CD4-positive, CD25-positive, alpha-beta regulatory T cell (primary cell): ENCODE measurements at regions not wholly inside any gene's neighbourhood (a gene's known extent, or its start where the extent isn't known, plus 50 kb on each side); places are given as distances from the start of the nearest gene placed in this dataset.
"Not testable (repeated sequence)": the region's sequence is repeated elsewhere in the genome, so short reads cannot be mapped to it uniquely, and the experiment has no call there.

Source experiments
- ATAC-seq, 2 donors: fragments of 150-1000 bp; cut with Tn5 transposase; one replicate each; pipeline ENCODE4 v1.10.0; 2021; ENCODE audit warnings: low read depth in 2 of 2, moderate number of reproducible peaks in 2 of 2, moderate library complexity in 1 of 2
- DNase-seq, 3 donors: peaks; one replicate each; pipeline versions ENCODE4 v3.0.0 to v3.0.0-alpha.2; 2012 to 2022; ENCODE audit warnings: mixed read lengths in 1 of 3
- H3K27ac ChIP-seq: one replicate; pipeline ENCODE4 v1.7.0; 2013; ENCODE audit warnings: mild to moderate bottlenecking, low read length; ENCODE audit not compliant: insufficient read depth, poor library complexity, severe bottlenecking
- H3K27me3 ChIP-seq: one replicate; pipeline ENCODE4 v1.7.0; 2013; ENCODE audit warnings: low read length; ENCODE audit not compliant: control insufficient read depth, insufficient read depth
- H3K36me3 ChIP-seq: one replicate; pipeline ENCODE4 v1.7.0; 2013; ENCODE audit warnings: mild to moderate bottlenecking, low read length, moderate library complexity; ENCODE audit not compliant: control insufficient read depth, insufficient read depth
- H3K4me1 ChIP-seq: 2 replicates; pipeline ENCODE4 v1.7.0; 2013; ENCODE audit warnings: mild to moderate bottlenecking, low read length; ENCODE audit not compliant: insufficient read depth, control insufficient read depth, poor library complexity, severe bottlenecking
- H3K4me3 ChIP-seq: one replicate; pipeline ENCODE4 v1.7.0; 2013; ENCODE audit warnings: low read depth, mild to moderate bottlenecking, low read length, moderate library complexity
- H3K9me3 ChIP-seq, 2 experiments: 1 replicate in 1 of 2; 2 replicates in 1 of 2; pipeline ENCODE4 v1.7.0; 2013; ENCODE audit warnings: low read length in 2 of 2, mild to moderate bottlenecking in 1 of 2, moderate library complexity in 1 of 2; ENCODE audit not compliant: control insufficient read depth in 2 of 2
- H3K27ac Mint-ChIP-seq, 3 donors: one replicate each; pipeline ENCODE4 v1.8.0; 2020 to 2022; ENCODE audit warnings: mild to moderate bottlenecking in 3 of 3, mixed read lengths in 3 of 3, moderate library complexity in 2 of 3
- H3K27me3 Mint-ChIP-seq: one replicate; pipeline ENCODE4 v1.8.0; 2022; ENCODE audit warnings: mild to moderate bottlenecking, mixed read lengths
- H3K36me3 Mint-ChIP-seq: one replicate; pipeline ENCODE4 v1.8.0; 2020; ENCODE audit warnings: mixed read lengths
- H3K4me1 Mint-ChIP-seq, 4 donors: one replicate each; pipeline ENCODE4 v1.8.0; 2020 to 2022; ENCODE audit warnings: mixed read lengths in 4 of 4, mild to moderate bottlenecking in 1 of 4
- H3K4me3 Mint-ChIP-seq, 4 donors: one replicate each; pipeline ENCODE4 v1.8.0; 2020 to 2022; ENCODE audit warnings: mild to moderate bottlenecking in 4 of 4, mixed read lengths in 4 of 4, moderate library complexity in 3 of 4
- H3K9me3 Mint-ChIP-seq, 7 donors: one replicate each; pipeline ENCODE4 v1.8.0; 2020 to 2022; ENCODE audit warnings: mixed read lengths in 7 of 7, mild to moderate bottlenecking in 3 of 7, moderate library complexity in 2 of 7

DNA sequence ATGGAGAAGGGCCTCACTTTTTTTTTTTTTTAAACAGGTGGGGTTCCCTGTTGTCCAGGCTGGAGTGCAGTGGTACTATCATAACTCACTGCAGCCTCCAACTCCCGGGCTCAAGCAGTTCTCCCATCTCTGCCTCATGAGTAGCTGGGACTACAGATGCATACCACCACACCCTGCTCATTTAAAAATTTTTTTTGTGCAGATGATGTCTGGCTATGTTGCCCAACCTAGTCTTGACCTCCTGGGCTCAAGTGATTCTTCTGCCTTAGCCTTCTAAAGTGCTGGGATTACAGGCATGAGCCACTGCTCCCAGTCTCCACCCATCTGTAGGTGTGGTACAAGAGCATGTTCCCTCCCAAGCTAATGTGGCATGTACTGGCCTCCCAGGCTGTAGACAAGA is 380.6 kb upstream of the AMELY start:
- no peaks in the 10 kb centered on the region for H3K9me3 ChIP-seq
- no peaks in the 10 kb centered on the region for H3K27me3 Mint-ChIP-seq
- DNase-seq (no peak), ATAC-seq (no peak)
- H3K36me3 ChIP-seq: no peaks in the 10 kb centered on the region
- H3K4me1 Mint-ChIP-seq: peaks cover 0 to 23% (median 7%) of the 10 kb centered on the region in 4 donors
- peaks cover 9% of the 10 kb centered on the region for H3K4me1 ChIP-seq
- no peaks in the 10 kb centered on the region for H3K9me3 Mint-ChIP-seq
- no peaks in the 10 kb centered on the region for H3K36me3 Mint-ChIP-seq
- H3K4me3 Mint-ChIP-seq: no peak overlapping the region
- H3K27ac ChIP-seq: no peak overlapping the region
- no peak overlapping the region for H3K4me3 ChIP-seq
- H3K27me3 ChIP-seq: no peaks in the 10 kb centered on the region
- H3K27ac Mint-ChIP-seq: peak overlapping the region in 1 of 3 donors; percentile 96

DNA sequence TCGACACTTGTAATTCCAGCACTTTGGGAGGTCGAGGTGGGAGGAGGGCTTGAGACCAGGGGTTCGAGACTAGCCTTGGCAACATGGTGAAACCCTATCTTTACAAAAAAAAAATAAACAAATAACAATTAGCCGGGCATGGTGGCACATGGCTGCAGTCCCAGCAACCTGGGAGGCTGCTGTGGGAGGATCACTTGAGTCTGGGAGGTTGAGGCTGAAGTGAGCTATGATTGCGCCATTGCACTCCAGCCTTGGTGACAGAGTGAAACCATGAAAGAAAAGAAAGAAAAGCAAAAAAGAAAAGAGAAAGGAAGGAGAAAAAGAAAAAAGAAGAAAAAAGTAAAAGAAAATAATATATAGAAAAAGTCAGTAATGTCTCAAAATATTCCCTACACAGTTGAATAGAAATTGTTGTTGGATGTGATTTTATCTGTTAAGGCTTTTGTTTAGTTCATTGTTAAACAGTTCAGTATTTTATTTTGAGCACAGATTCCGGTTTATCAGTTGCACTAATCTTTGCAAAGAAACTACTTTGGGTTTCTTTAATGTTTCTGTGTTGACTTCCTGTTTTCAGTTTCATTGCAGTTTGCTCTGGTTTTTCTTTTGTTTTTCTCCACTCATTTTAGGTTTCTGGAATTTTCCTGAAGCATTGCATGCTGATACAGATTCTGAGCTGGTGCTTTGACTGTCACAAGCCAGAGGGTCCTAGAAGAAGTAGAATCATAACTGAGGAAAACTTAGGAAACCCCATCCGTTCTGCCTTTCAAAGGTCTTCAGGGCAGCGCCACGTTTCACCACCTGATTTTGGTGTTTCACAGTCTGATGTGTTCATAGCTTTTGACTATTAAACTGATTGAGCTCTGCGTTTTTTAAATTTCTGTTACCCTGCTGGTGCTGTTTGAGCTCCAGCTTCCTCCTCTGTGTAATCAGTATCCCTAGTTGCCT is 378.6 kb upstream of the AMELY start:
- Mint-ChIP-seq H3K36me3 (no peaks in the 10 kb centered on the region), H3K27ac (peak overlapping the region in 1 of 3 donors; percentile 96), H3K4me1 (peaks cover 0 to 28% (median 6%) of the 10 kb centered on the region in 4 donors), H3K9me3 (no peaks in the 10 kb centered on the region), H3K27me3 (no peaks in the 10 kb centered on the region), H3K4me3 (peak overlapping the region in 1 of 4 donors; percentile 95)
- H3K27me3 ChIP-seq: no peaks in the 10 kb centered on the region
- H3K4me3 ChIP-seq: peak overlapping the region; percentile 76
- no peak for DNase-seq
- peak overlapping the region; percentile 57 for H3K27ac ChIP-seq
- H3K36me3 ChIP-seq: peaks cover 4% of the 10 kb centered on the region
- H3K9me3 ChIP-seq: no peaks in the 10 kb centered on the region
- peak; percentile 62 for ATAC-seq
- peaks cover 9% of the 10 kb centered on the region for H3K4me1 ChIP-seq

DNA sequence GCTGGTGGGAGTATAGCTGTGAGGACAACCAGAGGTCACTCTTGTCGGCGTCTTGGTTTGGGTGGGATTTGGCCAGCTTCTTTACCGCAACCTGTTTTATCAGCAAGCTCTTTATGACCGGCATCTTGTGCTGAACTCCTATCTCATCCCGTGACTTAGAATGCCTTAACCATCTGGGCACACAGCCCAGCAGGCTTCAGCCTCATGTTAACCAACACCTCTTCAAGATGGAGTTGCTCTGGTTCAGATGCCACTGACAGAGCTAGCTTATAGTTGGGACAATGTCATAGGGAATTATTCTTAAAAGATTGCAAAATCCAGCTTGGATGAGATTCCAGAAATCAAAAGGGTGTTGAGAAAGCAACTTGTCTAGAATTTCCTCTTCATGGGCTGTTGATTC is 377.1 kb upstream of the AMELY start:
- H3K4me1 ChIP-seq: peaks cover 13% of the 10 kb centered on the region
- peak overlapping the region; percentile 57 for H3K27ac ChIP-seq
- no peaks in the 10 kb centered on the region for H3K36me3 Mint-ChIP-seq
- H3K4me3 ChIP-seq: no peak overlapping the region
- H3K36me3 ChIP-seq: peaks cover 9% of the 10 kb centered on the region
- no peak for ATAC-seq
- no peaks in the 10 kb centered on the region for H3K27me3 Mint-ChIP-seq
- peaks cover 0 to 36% (median 8%) of the 10 kb centered on the region in 4 donors for H3K4me1 Mint-ChIP-seq
- DNase-seq: no peak
- no peaks in the 10 kb centered on the region for H3K9me3 ChIP-seq
- H3K27ac Mint-ChIP-seq: no peak overlapping the region
- H3K4me3 Mint-ChIP-seq: no peak overlapping the region
- H3K27me3 ChIP-seq: no peaks in the 10 kb centered on the region
- H3K9me3 Mint-ChIP-seq: no peaks in the 10 kb centered on the region

DNA sequence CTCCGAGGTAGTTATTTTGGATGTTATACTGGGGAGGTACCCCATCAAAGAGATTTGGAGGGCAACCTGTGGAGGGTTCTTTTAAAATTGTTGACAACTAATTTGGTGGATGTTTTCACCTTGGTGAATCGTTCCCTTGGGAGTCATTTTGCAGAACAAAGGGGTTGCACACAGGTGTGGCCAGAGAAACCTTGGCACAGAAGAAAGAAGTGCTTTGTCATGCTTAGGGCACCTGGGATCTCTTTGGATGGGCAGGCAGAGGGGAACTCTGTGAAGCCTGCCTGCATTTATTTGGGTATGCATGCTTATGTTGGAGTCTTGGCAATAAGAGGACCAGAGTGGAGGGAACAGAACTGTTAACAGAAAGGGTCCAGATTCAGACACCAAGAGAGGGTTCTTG is 376.4 kb upstream of the AMELY start:
- H3K27me3 Mint-ChIP-seq, H3K4me3 Mint-ChIP-seq, DNase-seq, H3K36me3 ChIP-seq, H3K9me3 ChIP-seq, H3K27ac ChIP-seq, H3K36me3 Mint-ChIP-seq, H3K4me3 ChIP-seq, H3K9me3 Mint-ChIP-seq, H3K27me3 ChIP-seq, ATAC-seq: not testable (repeated sequence)
- H3K4me1 Mint-ChIP-seq: peaks cover 0 to 39% (median 10%) of the 10 kb centered on the region in 4 donors
- peak overlapping the region in 1 of 3 donors; percentile 76 for H3K27ac Mint-ChIP-seq
- H3K4me1 ChIP-seq: peaks cover 17% of the 10 kb centered on the region

GRCh38 chrY:7285388-7285787 is 373.8 kb upstream of the AMELY start:
- DNase-seq: no peak
- Mint-ChIP-seq H3K9me3 (no peaks in the 10 kb centered on the region), H3K36me3 (no peaks in the 10 kb centered on the region), H3K27ac (no peak overlapping the region), H3K4me3 (no peak overlapping the region), H3K27me3 (no peaks in the 10 kb centered on the region), H3K4me1 (peaks cover 0 to 33% (median 8%) of the 10 kb centered on the region in 4 donors)
- Histone ChIP-seq H3K27me3 (no peaks in the 10 kb centered on the region), H3K27ac (no peak overlapping the region), H3K4me1 (peaks cover 14% of the 10 kb centered on the region), H3K4me3 (no peak overlapping the region), H3K36me3 (peaks cover 12% of the 10 kb centered on the region), H3K9me3 (no peaks in the 10 kb centered on the region)
- ATAC-seq: no peak

DNA sequence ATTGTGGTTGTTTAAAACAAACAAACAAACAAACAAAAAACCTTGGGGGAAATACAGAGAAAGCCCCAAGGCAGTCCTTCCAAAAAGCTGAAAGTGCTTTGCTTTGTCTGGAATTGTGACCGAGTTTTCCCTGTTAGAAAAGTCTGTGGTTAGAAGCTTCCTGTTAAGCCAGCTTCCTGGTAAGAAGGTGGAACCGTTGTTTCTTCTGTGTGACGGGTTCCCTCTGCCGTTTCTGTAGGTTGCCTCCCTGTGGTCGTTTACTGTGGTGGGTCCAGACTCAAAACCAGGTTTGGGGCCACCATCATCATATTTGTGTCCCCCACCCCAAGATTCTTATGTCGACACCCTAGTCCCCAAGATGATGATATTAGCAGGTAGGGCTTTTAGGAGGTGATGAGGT is 371.4 kb upstream of the AMELY start:
- ATAC-seq: peak in 1 of 2 donors; percentile 45
- H3K27me3 Mint-ChIP-seq: no peaks in the 10 kb centered on the region
- H3K4me3 Mint-ChIP-seq: peak overlapping the region in 1 of 4 donors; percentile 74
- peak overlapping the region in 1 of 3 donors; percentile 71 for H3K27ac Mint-ChIP-seq
- H3K9me3 Mint-ChIP-seq: no peaks in the 10 kb centered on the region
- DNase-seq: no peak
- H3K9me3 ChIP-seq: no peaks in the 10 kb centered on the region
- peaks cover 0 to 38% (median 13%) of the 10 kb centered on the region in 4 donors for H3K4me1 Mint-ChIP-seq
- no peak overlapping the region for H3K27ac ChIP-seq
- peak overlapping the region; percentile 48 for H3K4me3 ChIP-seq
- H3K4me1 ChIP-seq: peaks cover 8% of the 10 kb centered on the region
- peaks cover 12% of the 10 kb centered on the region for H3K36me3 ChIP-seq
- no peaks in the 10 kb centered on the region for H3K27me3 ChIP-seq
- H3K36me3 Mint-ChIP-seq: no peaks in the 10 kb centered on the region

- not testable (repeated sequence) for H3K27ac ChIP-seq, H3K9me3 Mint-ChIP-seq, H3K27me3 ChIP-seq, H3K27me3 Mint-ChIP-seq, H3K36me3 Mint-ChIP-seq, H3K9me3 ChIP-seq, DNase-seq, H3K36me3 ChIP-seq
- ATAC-seq: peak; percentile 43 to 49
- Mint-ChIP-seq H3K4me1 (peaks cover 0 to 31% (median 12%) of the 10 kb centered on the region in 4 donors), H3K27ac (peak overlapping the region in 1 of 3 donors; percentile 84), H3K4me3 (peak overlapping the region in 1 of 4 donors; percentile 86)
- Histone ChIP-seq H3K4me1 (peaks cover 16% of the 10 kb centered on the region), H3K4me3 (peak overlapping the region; percentile 48)
These were observed 368.7 kb upstream of the AMELY start for GRCh38 chrY:7280151-7280740.
